Stimulated activated memory B cell treated with anti-CD40 and anti-IgM and Interleukin-4, amounts not matched to agents 10 μg/mL and 1 μg/mL and 100 μg/mL, for 72 hours (primary cell): ENCODE measurements at regions not wholly inside any gene's neighbourhood (a gene's known extent, or its start where the extent isn't known, plus 50 kb on each side); places are given as distances from the start of the nearest gene placed in this dataset.
"Not testable (repeated sequence)": the region's sequence is repeated elsewhere in the genome, so short reads cannot be mapped to it uniquely, and the experiment has no call there.

Source experiments
- ATAC-seq: fragments of 150-1000 bp; cut with Tn5 transposase; 2 replicates; pipeline ENCODE4 v1.10.0; 2021
- H3K27ac Mint-ChIP-seq: one replicate; pipeline ENCODE4 v1.8.0; 2022; ENCODE audit warnings: mild to moderate bottlenecking, mixed read lengths
- H3K27me3 Mint-ChIP-seq: one replicate; pipeline ENCODE4 v1.8.0; 2022; ENCODE audit warnings: mixed read lengths
- H3K36me3 Mint-ChIP-seq: one replicate; pipeline ENCODE4 v1.8.0; 2022; ENCODE audit warnings: mixed read lengths
- H3K4me1 Mint-ChIP-seq: one replicate; pipeline ENCODE4 v1.8.0; 2022; ENCODE audit warnings: mixed read lengths
- H3K4me3 Mint-ChIP-seq: one replicate; pipeline ENCODE4 v1.8.0; 2022; ENCODE audit warnings: mild to moderate bottlenecking, moderate library complexity, mixed read lengths
- H3K9me3 Mint-ChIP-seq: one replicate; pipeline ENCODE4 v1.8.0; 2022; ENCODE audit warnings: mixed read lengths

DNA sequence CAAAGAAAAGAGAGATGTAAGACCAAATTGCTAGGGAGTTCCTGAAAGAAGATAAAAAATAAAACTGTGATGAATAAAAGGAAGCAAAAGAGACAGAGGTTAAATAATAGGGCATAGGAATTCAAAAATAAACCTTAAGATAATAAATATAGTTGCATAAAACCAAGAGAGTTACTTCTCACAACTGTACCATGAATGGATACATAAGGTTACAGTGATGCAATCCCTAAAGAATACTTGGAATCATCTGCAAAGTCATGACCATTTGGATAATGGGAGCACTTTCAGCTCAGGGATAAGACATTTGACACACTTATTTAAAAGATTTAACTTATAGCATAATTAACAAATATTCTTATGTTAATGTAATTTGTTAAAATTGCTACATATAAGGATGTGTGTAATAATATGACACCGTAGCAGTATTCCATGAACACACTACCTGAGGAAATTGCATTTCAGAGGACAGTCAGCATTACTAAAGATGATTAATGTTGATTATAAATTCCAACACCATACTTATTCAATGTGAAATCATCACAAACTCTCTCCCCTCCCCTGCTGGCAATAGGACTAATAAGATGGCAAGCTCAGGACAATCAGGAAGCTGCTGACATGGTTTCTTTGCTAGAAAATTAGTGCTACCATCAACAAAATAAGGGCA, 202.1 kb upstream of the AKR1E2 start:
- Mint-ChIP-seq H3K4me1 (no peaks in the 10 kb centered on the region), H3K4me3 (no peak overlapping the region), H3K9me3 (peaks cover 8% of the 10 kb centered on the region), H3K27ac (no peak overlapping the region), H3K36me3 (peaks cover 5% of the 10 kb centered on the region), H3K27me3 (peaks cover 18% of the 10 kb centered on the region)
- no peak for ATAC-seq

DNA sequence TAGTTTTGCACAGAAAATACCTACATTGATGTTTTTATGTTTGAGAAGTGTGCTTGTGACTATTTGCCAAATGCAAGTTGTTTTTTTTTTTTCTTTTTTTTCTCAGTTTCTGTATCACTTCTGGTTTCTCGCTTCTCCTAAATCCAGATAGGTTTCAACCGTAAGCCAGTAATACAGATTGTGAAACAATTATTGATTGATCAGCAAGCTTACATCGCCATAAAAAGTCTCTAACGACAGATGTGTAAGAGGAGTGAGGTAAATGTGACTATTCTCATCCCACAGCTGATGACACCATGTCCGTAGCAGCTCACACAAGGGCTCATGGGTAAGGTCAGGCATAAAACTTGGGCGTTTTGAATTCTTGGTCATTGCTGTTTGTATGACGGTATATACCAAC, 202.8 kb upstream of the AKR1E2 start:
- Mint-ChIP-seq H3K27me3 (peaks cover 24% of the 10 kb centered on the region), H3K4me1 (no peaks in the 10 kb centered on the region), H3K9me3 (peaks cover 8% of the 10 kb centered on the region), H3K4me3 (no peak overlapping the region), H3K27ac (no peak overlapping the region), H3K36me3 (peaks cover under 1% of the 10 kb centered on the region)
- ATAC-seq, result peak; percentile 41

DNA sequence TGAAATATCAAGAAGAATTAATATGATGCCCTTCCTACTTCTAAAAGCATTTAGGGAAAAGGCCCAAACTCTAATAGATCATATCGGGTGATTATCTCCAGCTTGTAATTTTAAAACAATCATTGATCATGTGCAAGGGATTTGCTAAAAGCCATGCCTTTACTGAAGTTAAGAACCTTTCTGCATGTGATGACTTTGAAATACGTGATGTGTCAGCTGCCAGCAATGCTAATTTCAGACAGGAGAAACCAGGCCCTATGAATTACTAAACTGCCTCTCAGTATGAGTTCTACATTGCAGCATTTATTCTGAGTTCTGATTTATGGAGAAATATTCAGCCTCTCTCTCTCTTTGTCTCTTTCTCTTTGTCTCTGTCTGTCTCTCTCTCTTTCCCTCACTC, 203.6 kb upstream of the AKR1E2 start:
- H3K27ac Mint-ChIP-seq, result no peak overlapping the region
- no peak overlapping the region for H3K4me3 Mint-ChIP-seq
- no peaks in the 10 kb centered on the region for H3K4me1 Mint-ChIP-seq
- H3K36me3 Mint-ChIP-seq, result no peaks in the 10 kb centered on the region
- no peak for ATAC-seq
- peaks cover 24% of the 10 kb centered on the region for H3K27me3 Mint-ChIP-seq
- peaks cover 9% of the 10 kb centered on the region for H3K9me3 Mint-ChIP-seq

- peaks cover 15% of the 10 kb centered on the region for H3K9me3 Mint-ChIP-seq
- no peak for ATAC-seq
- no peaks in the 10 kb centered on the region for H3K36me3 Mint-ChIP-seq
- no peak overlapping the region for H3K27ac Mint-ChIP-seq
- H3K27me3 Mint-ChIP-seq, result peaks cover 14% of the 10 kb centered on the region
- H3K4me3 Mint-ChIP-seq, result no peak overlapping the region
- H3K4me1 Mint-ChIP-seq, result no peaks in the 10 kb centered on the region
These were observed 208.4 kb upstream of the AKR1E2 start for GRCh38 chr10:4617589-4617988.

DNA sequence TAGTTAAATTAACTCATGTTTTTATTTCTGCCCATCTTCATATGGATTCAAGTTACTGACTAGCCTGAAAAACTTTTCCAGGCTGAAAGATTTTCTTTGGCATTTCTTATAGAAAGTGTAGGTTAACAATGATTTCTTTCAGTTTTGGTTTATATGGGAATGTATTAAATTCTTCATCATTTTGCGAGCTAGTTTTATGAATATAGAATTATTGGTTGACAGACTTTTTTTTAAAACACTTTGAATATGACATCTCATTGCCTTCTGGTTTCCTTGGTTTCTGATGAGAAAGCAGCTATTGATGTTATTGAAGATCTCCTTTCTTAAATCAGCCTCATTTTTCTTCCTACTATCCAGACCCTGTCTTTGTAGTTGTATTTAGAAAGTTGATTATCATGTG, 211.0 kb upstream of the AKR1E2 start:
- no peak overlapping the region for H3K4me3 Mint-ChIP-seq
- peaks cover 15% of the 10 kb centered on the region for H3K9me3 Mint-ChIP-seq
- no peaks in the 10 kb centered on the region for H3K4me1 Mint-ChIP-seq
- no peak for ATAC-seq
- H3K27ac Mint-ChIP-seq, result no peak overlapping the region
- peaks cover 14% of the 10 kb centered on the region for H3K27me3 Mint-ChIP-seq
- no peaks in the 10 kb centered on the region for H3K36me3 Mint-ChIP-seq

DNA sequence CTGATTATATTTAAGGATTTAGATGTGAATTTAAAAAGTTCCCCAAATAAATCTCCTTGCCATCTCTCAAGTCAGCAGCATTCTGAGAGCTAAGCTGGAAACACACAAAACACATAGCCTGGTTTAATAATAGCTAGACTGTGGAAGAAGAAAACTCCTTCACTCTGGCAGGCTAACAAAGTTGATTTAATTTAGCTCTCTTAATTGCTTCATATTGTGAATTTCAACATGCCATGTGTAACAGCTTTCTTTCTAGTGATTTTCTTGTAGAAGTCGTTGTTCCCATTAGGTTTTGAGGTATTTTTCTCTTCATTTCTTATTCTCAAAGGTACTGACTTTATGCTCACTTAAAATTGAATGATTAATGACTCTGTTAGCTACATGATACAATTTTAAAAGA, 216.8 kb upstream of the AKR1E2 start:
- Mint-ChIP-seq H3K27me3 (peaks cover 17% of the 10 kb centered on the region), H3K36me3 (no peaks in the 10 kb centered on the region), H3K9me3 (no peaks in the 10 kb centered on the region), H3K4me1 (no peaks in the 10 kb centered on the region), H3K27ac (no peak overlapping the region), H3K4me3 (no peak overlapping the region)
- ATAC-seq, result no peak

GRCh38 chr10:4607681-4608080, 218.3 kb upstream of the AKR1E2 start:
- ATAC-seq, result no peak
- H3K4me1 Mint-ChIP-seq, result no peaks in the 10 kb centered on the region
- H3K27ac Mint-ChIP-seq, result no peak overlapping the region
- H3K9me3 Mint-ChIP-seq, result no peaks in the 10 kb centered on the region
- no peaks in the 10 kb centered on the region for H3K36me3 Mint-ChIP-seq
- peaks cover 17% of the 10 kb centered on the region for H3K27me3 Mint-ChIP-seq
- no peak overlapping the region for H3K4me3 Mint-ChIP-seq

DNA sequence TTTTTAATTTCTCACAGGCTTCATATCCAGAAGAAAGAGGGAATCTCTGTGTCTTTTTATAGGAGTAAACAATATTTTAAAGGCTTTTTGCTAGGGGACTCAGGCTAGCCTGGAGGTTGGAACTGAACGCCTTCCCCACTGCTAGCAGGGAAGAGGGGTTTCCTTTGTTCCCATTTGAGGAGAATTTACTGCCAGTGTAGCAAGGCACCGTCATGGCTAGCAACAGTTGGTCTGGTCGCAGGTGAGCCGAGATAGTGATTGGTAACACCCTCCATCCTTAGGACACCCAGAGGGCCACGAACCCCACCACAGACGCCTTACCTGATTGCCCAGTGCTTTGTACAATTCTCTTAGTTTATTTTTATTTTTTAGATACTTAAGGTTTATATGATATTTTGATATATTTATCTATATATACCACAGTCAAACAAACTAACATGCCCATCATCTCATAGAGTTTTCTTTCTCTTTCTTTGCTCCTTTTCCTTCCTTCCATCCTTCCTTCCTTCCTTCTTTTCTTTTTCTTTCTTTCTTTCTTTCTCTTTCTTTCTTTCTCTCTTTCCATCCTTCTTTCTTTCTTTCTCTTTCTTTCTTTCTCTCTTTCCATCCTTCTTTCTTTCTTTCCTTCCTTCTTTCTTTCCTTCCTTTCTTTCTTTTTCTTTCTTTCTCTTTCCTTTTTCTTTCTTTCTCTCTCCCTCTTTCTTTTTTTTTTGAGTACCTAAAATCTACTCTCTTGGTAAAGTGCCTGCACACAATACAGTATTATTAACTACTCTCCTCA, 219.0 kb upstream of the AKR1E2 start:
- ATAC-seq, result no peak
- Mint-ChIP-seq H3K9me3 (no peaks in the 10 kb centered on the region), H3K36me3 (no peaks in the 10 kb centered on the region), H3K4me1 (no peaks in the 10 kb centered on the region), H3K27ac (no peak overlapping the region), H3K4me3 (no peak overlapping the region), H3K27me3 (peaks cover 17% of the 10 kb centered on the region)

GRCh38 chr10:4602764-4603491, 223.1 kb upstream of the AKR1E2 start:
- Mint-ChIP-seq H3K4me1 (no peaks in the 10 kb centered on the region), H3K36me3 (no peaks in the 10 kb centered on the region), H3K9me3 (no peaks in the 10 kb centered on the region), H3K27ac (no peak overlapping the region), H3K27me3 (peaks cover 10% of the 10 kb centered on the region), H3K4me3 (no peak overlapping the region)
- ATAC-seq, result no peak

DNA sequence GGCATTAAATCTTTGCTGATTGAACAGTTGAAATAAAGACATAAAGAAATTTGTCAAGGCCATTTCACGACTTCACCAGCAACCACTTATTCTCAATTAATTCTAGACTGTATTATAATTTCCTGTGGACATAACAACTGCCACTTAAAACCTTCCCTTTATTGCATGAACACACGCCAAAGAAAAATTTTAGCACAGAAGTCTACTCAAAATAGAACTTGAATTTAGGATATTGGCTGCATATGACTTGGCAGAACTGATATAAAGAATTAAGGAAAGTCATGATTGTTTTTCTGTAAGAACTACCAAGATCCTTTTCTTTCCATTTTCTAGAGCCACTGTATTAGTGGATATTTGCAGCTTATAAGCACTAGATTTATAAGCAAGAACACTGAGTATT, 226.5 kb upstream of the AKR1E2 start:
- H3K4me1 Mint-ChIP-seq, result no peaks in the 10 kb centered on the region
- ATAC-seq, result no peak
- H3K27me3 Mint-ChIP-seq, result no peaks in the 10 kb centered on the region
- H3K36me3 Mint-ChIP-seq, result no peaks in the 10 kb centered on the region
- H3K4me3 Mint-ChIP-seq, result no peak overlapping the region
- no peak overlapping the region for H3K27ac Mint-ChIP-seq
- H3K9me3 Mint-ChIP-seq, result no peaks in the 10 kb centered on the region

DNA sequence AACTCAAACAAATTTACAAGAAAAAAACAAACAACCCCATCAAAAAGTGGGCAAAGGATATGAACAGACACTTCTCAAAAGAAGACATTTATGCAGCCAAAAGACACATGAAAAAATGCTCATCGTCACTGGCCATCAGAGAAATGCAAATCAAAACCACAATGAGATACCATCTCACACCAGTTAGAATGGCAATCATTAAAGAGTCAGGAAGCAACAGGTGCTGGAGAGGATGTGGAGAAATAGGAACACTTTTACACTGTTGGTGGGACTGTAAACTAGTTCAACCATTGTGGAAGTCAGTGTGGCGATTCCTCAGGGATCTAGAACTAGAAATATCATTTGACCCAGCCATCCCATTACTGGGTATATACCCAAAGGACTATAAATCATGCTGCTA, 228.1 kb upstream of the AKR1E2 start:
- H3K9me3 Mint-ChIP-seq, H3K4me1 Mint-ChIP-seq, H3K27me3 Mint-ChIP-seq, H3K27ac Mint-ChIP-seq, ATAC-seq, H3K36me3 Mint-ChIP-seq, H3K4me3 Mint-ChIP-seq: not testable (repeated sequence)

GRCh38 chr10:4596951-4597350, 229.1 kb upstream of the AKR1E2 start:
- no peaks in the 10 kb centered on the region for H3K9me3 Mint-ChIP-seq
- H3K27ac Mint-ChIP-seq, result no peak overlapping the region
- no peak for ATAC-seq
- no peaks in the 10 kb centered on the region for H3K4me1 Mint-ChIP-seq
- H3K36me3 Mint-ChIP-seq, result no peaks in the 10 kb centered on the region
- no peaks in the 10 kb centered on the region for H3K27me3 Mint-ChIP-seq
- H3K4me3 Mint-ChIP-seq, result no peak overlapping the region

- H3K27me3 Mint-ChIP-seq, result no peaks in the 10 kb centered on the region
- H3K4me3 Mint-ChIP-seq, result no peak overlapping the region
- no peaks in the 10 kb centered on the region for H3K9me3 Mint-ChIP-seq
- H3K27ac Mint-ChIP-seq, result no peak overlapping the region
- no peaks in the 10 kb centered on the region for H3K4me1 Mint-ChIP-seq
- no peak for ATAC-seq
- H3K36me3 Mint-ChIP-seq, result no peaks in the 10 kb centered on the region
These were observed 230.2 kb upstream of the AKR1E2 start for GRCh38 chr10:4595719-4596319.

DNA sequence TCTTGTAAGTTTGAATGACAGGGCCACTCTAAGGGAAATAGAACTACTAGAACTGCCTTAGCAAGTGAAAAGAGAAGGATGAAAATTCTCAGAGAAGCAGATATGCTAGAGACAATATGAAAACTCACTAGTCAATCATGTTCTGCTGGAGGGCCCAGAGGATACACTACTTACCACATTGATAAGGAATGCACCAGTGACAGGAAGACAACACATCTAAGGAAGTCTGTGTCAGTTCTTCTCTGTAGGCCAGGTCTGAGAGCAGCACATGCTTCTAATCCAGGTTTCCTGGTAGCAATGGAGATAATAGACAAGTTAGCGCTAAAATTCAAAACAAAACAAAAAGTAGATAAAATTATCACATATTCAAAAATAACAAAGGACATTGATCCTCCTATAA, 235.2 kb upstream of the AKR1E2 start:
- no peak for ATAC-seq
- no peaks in the 10 kb centered on the region for H3K27me3 Mint-ChIP-seq
- H3K4me3 Mint-ChIP-seq, result no peak overlapping the region
- no peak overlapping the region for H3K27ac Mint-ChIP-seq
- H3K9me3 Mint-ChIP-seq, result no peaks in the 10 kb centered on the region
- no peaks in the 10 kb centered on the region for H3K4me1 Mint-ChIP-seq
- H3K36me3 Mint-ChIP-seq, result no peaks in the 10 kb centered on the region

DNA sequence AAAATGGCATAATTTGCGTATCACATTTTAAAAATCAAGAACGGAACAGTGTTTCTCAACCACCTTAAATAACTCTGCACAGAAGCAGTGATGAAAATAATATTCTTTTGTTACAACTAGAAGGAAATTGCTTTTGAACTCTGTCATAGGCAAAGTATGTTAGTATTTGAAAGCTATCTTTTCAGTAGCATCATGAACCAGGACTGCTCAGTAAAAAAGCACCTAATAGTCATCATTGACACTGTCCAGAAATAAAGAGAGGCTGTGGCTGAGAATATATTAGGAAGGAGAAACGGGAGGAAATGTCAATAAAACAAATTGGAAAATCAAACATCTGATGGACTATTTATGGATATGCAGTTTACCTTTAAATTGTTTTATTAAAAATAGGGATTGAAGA, 237.2 kb upstream of the AKR1E2 start:
- Mint-ChIP-seq H3K9me3 (no peaks in the 10 kb centered on the region), H3K36me3 (no peaks in the 10 kb centered on the region), H3K4me3 (no peak overlapping the region), H3K27me3 (no peaks in the 10 kb centered on the region), H3K27ac (no peak overlapping the region), H3K4me1 (no peaks in the 10 kb centered on the region)
- ATAC-seq, result no peak
